MM.1S (cell line): ENCODE measurements at regions not wholly inside any gene's neighbourhood (a gene's known extent, or its start where the extent isn't known, plus 50 kb on each side); places are given as distances from the start of the nearest gene placed in this dataset.

ENCODE experiments used
- DNase-seq: peaks from one replicate; pipeline ENCODE4 v3.0.0-alpha.2; 2015
- H2AFZ ChIP-seq: fragments of 300-600 bp; sonication (generic); 2 replicates; pipeline ENCODE4 v1.6.0; 2016; ENCODE audit warnings: antibody characterized with exemption, low read length
- H3F3A ChIP-seq: fragments of 300-600 bp; sonication (generic); 2 replicates; pipeline ENCODE4 v1.6.1; 2016; ENCODE audit warnings: mild to moderate bottlenecking, antibody characterized with exemption, low read length, moderate library complexity, mixed read lengths; ENCODE audit not compliant: insufficient read depth
- H3K27ac ChIP-seq: fragments of 300-600 bp; sonication (generic); 2 replicates; pipeline ENCODE4 v1.5.1; 2016; ENCODE audit warnings: mild to moderate bottlenecking, low read length
- H3K27me3 ChIP-seq: fragments of 300-600 bp; sonication (generic); replicated peaks from 2 replicates; pipeline ENCODE4 v1.6.0; 2016; ENCODE audit warnings: low read length; ENCODE audit not compliant: insufficient read depth
- H3K36me3 ChIP-seq: fragments of 300-600 bp; sonication (generic); replicated peaks from 2 replicates; pipeline ENCODE4 v1.6.1; 2016; ENCODE audit warnings: mild to moderate bottlenecking, low read length, mixed read lengths; ENCODE audit not compliant: insufficient read depth
- H3K4me1 ChIP-seq: fragments of 300-600 bp; sonication (generic); 2 replicates; pipeline ENCODE4 v1.6.1; 2016; ENCODE audit warnings: low read length, mixed read lengths
- H3K4me2 ChIP-seq: fragments of 300-600 bp; sonication (generic); 2 replicates; pipeline ENCODE4 v1.6.0; 2016; ENCODE audit warnings: low read depth, low read length
- H3K4me3 ChIP-seq: fragments of 300-600 bp; sonication (generic); 2 replicates; pipeline ENCODE4 v1.5.1; 2016; ENCODE audit warnings: low read length, mixed read lengths
- H3K79me2 ChIP-seq: fragments of 300-600 bp; sonication (generic); 2 replicates; pipeline ENCODE4 v1.6.1; 2016; ENCODE audit warnings: mixed run types, low read length, mixed read lengths
- H3K9ac ChIP-seq: fragments of 300-600 bp; sonication (generic); 2 replicates; pipeline ENCODE4 v1.6.1; 2016; ENCODE audit warnings: low read length, mixed read lengths
- H3K9me2 ChIP-seq: fragments of 300-600 bp; sonication (generic); replicated peaks from 2 replicates; pipeline ENCODE4 v1.6.1; 2016; ENCODE audit warnings: mild to moderate bottlenecking, low read length, mixed read lengths; ENCODE audit not compliant: insufficient read depth
- H3K9me3 ChIP-seq: fragments of 300-600 bp; sonication (generic); replicated peaks from 2 replicates; pipeline ENCODE4 v1.6.1; 2016; ENCODE audit warnings: mild to moderate bottlenecking, low read length, mixed read lengths; ENCODE audit not compliant: insufficient read depth
- H4K20me1 ChIP-seq: fragments of 300-600 bp; sonication (generic); 2 replicates; pipeline ENCODE4 v1.6.1; 2016; ENCODE audit warnings: mild to moderate bottlenecking, low read length, moderate library complexity, mixed read lengths; ENCODE audit not compliant: insufficient read depth
- EZH2 ChIP-seq: fragments of 300-600 bp; sonication (generic); optimal IDR thresholded peaks from 2 replicates; pipeline ENCODE3; 2017; ENCODE audit warnings: low read depth, mild to moderate bottlenecking, antibody characterized with exemption, low read length, mixed read lengths
- EZH2phosphoT487 ChIP-seq: fragments of 300-600 bp; sonication (generic); IDR thresholded peaks from 2 replicates; pipeline ENCODE4 v1.6.1; 2018; ENCODE audit warnings: antibody characterized with exemption, low read length
- TF ChIP-seq, protein P1 (sequence below): fragments of 300-600 bp; sonication (generic); IDR thresholded peaks from 2 replicates; pipeline ENCODE4 v1.5.1; 2016; ENCODE audit warnings: antibody characterized with exemption, low read length, mixed read lengths

DNA sequence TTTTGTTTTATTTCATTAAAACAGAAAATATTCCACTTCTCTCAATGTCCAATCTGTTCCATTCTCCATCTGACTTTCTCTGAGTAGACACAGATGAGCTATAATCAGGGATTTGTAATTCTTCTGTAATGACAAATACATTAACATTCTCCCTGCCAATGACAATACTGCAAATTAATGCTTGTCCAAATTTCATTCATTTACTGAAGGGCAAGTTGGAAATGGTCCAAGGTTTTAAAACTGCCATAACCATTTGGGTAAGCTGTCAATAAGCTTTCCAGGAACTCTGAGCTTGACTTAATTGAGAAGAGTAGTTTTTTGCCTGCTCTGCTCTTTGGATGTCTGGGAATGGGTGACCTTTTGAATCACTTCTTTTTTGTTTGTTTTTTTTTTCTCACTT, 253.5 kb downstream of the DMRTA1 start:
- H3K9me3 ChIP-seq = no peaks in the 10 kb centered on the region
- no peaks in the 10 kb centered on the region for H3F3A ChIP-seq
- no peaks in the 10 kb centered on the region for H4K20me1 ChIP-seq
- TF ChIP-seq EZH2phosphoT487 (no peak), EZH2 (no peak)
- TF ChIP-seq, protein P1, sequence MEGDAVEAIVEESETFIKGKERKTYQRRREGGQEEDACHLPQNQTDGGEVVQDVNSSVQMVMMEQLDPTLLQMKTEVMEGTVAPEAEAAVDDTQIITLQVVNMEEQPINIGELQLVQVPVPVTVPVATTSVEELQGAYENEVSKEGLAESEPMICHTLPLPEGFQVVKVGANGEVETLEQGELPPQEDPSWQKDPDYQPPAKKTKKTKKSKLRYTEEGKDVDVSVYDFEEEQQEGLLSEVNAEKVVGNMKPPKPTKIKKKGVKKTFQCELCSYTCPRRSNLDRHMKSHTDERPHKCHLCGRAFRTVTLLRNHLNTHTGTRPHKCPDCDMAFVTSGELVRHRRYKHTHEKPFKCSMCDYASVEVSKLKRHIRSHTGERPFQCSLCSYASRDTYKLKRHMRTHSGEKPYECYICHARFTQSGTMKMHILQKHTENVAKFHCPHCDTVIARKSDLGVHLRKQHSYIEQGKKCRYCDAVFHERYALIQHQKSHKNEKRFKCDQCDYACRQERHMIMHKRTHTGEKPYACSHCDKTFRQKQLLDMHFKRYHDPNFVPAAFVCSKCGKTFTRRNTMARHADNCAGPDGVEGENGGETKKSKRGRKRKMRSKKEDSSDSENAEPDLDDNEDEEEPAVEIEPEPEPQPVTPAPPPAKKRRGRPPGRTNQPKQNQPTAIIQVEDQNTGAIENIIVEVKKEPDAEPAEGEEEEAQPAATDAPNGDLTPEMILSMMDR = no peak
- H3K9ac ChIP-seq = no peak overlapping the region
- H3K4me3 ChIP-seq = no peak overlapping the region
- no peaks in the 10 kb centered on the region for H3K4me1 ChIP-seq
- H3K79me2 ChIP-seq = no peaks in the 10 kb centered on the region
- H3K27me3 ChIP-seq = no peaks in the 10 kb centered on the region
- H3K4me2 ChIP-seq = no peak overlapping the region
- no peak for DNase-seq
- no peak overlapping the region for H2AFZ ChIP-seq
- no peak overlapping the region for H3K27ac ChIP-seq
- H3K36me3 ChIP-seq = no peaks in the 10 kb centered on the region
- no peaks in the 10 kb centered on the region for H3K9me2 ChIP-seq

DNA sequence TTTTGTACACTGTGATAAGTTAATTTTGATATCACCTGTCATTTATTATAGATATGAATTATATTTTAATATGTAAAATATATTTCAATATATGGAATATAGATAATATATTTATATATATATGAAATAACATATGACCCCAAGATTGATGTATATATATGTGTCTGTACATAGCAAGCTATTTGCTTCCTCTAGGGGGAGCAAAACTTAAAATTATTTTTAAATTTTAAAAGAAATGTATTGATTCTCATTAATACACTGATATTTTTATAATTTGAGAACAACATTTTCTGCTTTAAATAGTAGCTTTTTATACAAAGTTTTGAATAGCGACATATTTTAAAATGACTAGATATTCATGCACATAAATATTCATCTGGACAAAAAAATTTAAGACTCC, 272.0 kb downstream of the DMRTA1 start:
- no peaks in the 10 kb centered on the region for H3F3A ChIP-seq
- no peaks in the 10 kb centered on the region for H4K20me1 ChIP-seq
- H3K79me2 ChIP-seq = no peaks in the 10 kb centered on the region
- TF ChIP-seq EZH2 (no peak), EZH2phosphoT487 (no peak)
- TF ChIP-seq, protein P1 = no peak
- DNase-seq = no peak
- no peaks in the 10 kb centered on the region for H3K9me3 ChIP-seq
- no peak overlapping the region for H2AFZ ChIP-seq
- no peaks in the 10 kb centered on the region for H3K27me3 ChIP-seq
- no peak overlapping the region for H3K9ac ChIP-seq
- no peak overlapping the region for H3K4me2 ChIP-seq
- no peaks in the 10 kb centered on the region for H3K4me1 ChIP-seq
- no peaks in the 10 kb centered on the region for H3K36me3 ChIP-seq
- H3K9me2 ChIP-seq = no peaks in the 10 kb centered on the region
- no peak overlapping the region for H3K4me3 ChIP-seq
- H3K27ac ChIP-seq = no peak overlapping the region

DNA sequence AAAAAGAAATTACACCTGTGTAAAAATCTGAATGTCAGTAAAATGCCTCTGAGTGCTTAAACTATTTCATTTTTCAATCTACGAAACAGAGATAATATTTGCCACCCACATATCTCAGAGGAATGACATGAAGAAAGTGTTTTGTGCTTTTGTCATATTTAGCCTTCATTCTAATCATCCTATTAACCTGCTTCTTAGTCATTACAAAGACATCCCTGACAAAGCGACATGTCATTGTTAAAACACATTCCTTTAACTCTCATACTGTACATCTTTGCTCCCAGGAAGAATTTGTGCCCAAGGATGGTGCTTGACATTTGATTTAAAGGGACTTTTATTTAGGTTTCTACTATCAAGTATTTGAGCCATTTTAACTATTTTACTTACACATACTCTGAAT, 275.9 kb downstream of the DMRTA1 start:
- Histone ChIP-seq H3F3A (no peaks in the 10 kb centered on the region), H3K9me3 (no peaks in the 10 kb centered on the region), H4K20me1 (no peaks in the 10 kb centered on the region), H3K9ac (no peak overlapping the region), H3K4me3 (no peak overlapping the region), H3K4me1 (no peaks in the 10 kb centered on the region), H2AFZ (no peak overlapping the region), H3K27ac (no peak overlapping the region), H3K9me2 (no peaks in the 10 kb centered on the region), H3K27me3 (no peaks in the 10 kb centered on the region), H3K36me3 (no peaks in the 10 kb centered on the region), H3K79me2 (no peaks in the 10 kb centered on the region), H3K4me2 (no peak overlapping the region)
- TF ChIP-seq EZH2 (no peak), EZH2phosphoT487 (no peak)
- TF ChIP-seq, protein P1 = no peak
- DNase-seq = no peak

DNA sequence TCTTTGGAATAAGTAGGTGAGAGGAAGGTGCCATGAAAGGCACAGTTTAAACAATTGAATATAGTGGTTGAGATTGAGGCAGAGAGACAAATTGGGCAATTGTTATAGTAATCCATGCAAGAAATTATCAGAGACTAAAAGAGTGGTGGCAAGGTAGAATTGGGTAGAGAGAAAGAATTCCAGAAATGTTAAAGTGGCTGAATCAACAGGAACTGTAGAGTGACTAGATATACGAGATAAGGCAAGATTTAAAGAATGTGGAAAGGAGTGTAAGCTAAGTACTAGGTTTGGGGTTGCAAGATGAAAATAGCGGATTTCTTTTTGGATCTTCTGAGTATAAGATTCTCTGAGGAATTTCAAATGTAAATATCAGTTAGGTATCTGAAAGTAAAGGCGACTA, 285.2 kb downstream of the DMRTA1 start:
- H3K4me3 ChIP-seq = no peak overlapping the region
- no peaks in the 10 kb centered on the region for H3K9me3 ChIP-seq
- H4K20me1 ChIP-seq = no peaks in the 10 kb centered on the region
- DNase-seq = no peak
- H2AFZ ChIP-seq = no peak overlapping the region
- H3F3A ChIP-seq = no peaks in the 10 kb centered on the region
- no peaks in the 10 kb centered on the region for H3K9me2 ChIP-seq
- H3K27ac ChIP-seq = no peak overlapping the region
- no peaks in the 10 kb centered on the region for H3K4me1 ChIP-seq
- no peaks in the 10 kb centered on the region for H3K36me3 ChIP-seq
- no peak overlapping the region for H3K4me2 ChIP-seq
- TF ChIP-seq EZH2 = no peak
- no peak for TF ChIP-seq EZH2phosphoT487
- TF ChIP-seq, protein P1 = no peak
- H3K27me3 ChIP-seq = no peaks in the 10 kb centered on the region
- no peak overlapping the region for H3K9ac ChIP-seq
- no peaks in the 10 kb centered on the region for H3K79me2 ChIP-seq
